Liver (tissue), 8 donors: ENCODE measurements at regions not wholly inside any gene's neighbourhood (a gene's known extent, or its start where the extent isn't known, plus 50 kb on each side); places are given as distances from the start of the nearest gene placed in this dataset.

Experiments used
- DNase-seq: peaks from one replicate; pipeline ENCODE4 v3.0.0-alpha.2; 2017; ENCODE audit warnings: low spot score
- H3K27ac ChIP-seq, 2 donors: one replicate each; pipeline ENCODE4 v1.7.0; 2013; ENCODE audit warnings: inconsistent platforms in 2 of 2, low read length in 2 of 2, control low read depth in 1 of 2, low read depth in 1 of 2, mild to moderate bottlenecking in 1 of 2
- H3K27me3 ChIP-seq, 4 donors: one replicate each; pipeline versions ENCODE4 v1.6.1 to v1.7.0; 2013; ENCODE audit warnings: low read length in 3 of 4, inconsistent platforms in 1 of 4, mild to moderate bottlenecking in 1 of 4, moderate library complexity in 1 of 4; ENCODE audit not compliant: control insufficient read depth in 4 of 4, insufficient read depth in 4 of 4
- H3K36me3 ChIP-seq, 4 donors: one replicate each; pipeline versions ENCODE4 v1.6.1 to v1.7.0; 2013; ENCODE audit warnings: low read length in 3 of 4, mild to moderate bottlenecking in 3 of 4, low read depth in 1 of 4, moderate library complexity in 1 of 4; ENCODE audit not compliant: control insufficient read depth in 4 of 4, insufficient read depth in 3 of 4
- H3K4me1 ChIP-seq, 4 donors: one replicate each; pipeline versions ENCODE4 v1.6.1 to v1.7.0; 2013; ENCODE audit warnings: low read length in 3 of 4, mild to moderate bottlenecking in 3 of 4, moderate library complexity in 1 of 4; ENCODE audit not compliant: control insufficient read depth in 4 of 4, insufficient read depth in 4 of 4
- H3K4me3 ChIP-seq, 3 donors: one replicate each; pipeline versions ENCODE4 v1.6.1 to v1.7.0; 2013; ENCODE audit warnings: low read length in 3 of 3, control low read depth in 1 of 3, low read depth in 1 of 3, mild to moderate bottlenecking in 1 of 3
- H3K9ac ChIP-seq, 2 donors: one replicate each; pipeline ENCODE4 v1.7.0; 2013; ENCODE audit warnings: low read length in 2 of 2, mild to moderate bottlenecking in 2 of 2, moderate library complexity in 2 of 2, control low read depth in 1 of 2, low read depth in 1 of 2
- H3K9me3 ChIP-seq, 4 donors: one replicate each; pipeline versions ENCODE4 v1.6.1 to v1.7.0; 2013; ENCODE audit warnings: low read length in 3 of 4; ENCODE audit not compliant: control insufficient read depth in 4 of 4
- ATF3 ChIP-seq: IDR thresholded peaks from 2 replicates; pipeline ENCODE4 v1.6.1; 2016; ENCODE audit warnings: antibody characterized with exemption
- CTCF ChIP-seq: fragments of 150-350 bp; IDR thresholded peaks from 2 replicates; pipeline ENCODE4 v1.5.1; 2017; ENCODE audit warnings: improper control_type of control experiment, low read depth, low read length; ENCODE audit not compliant: missing input control
- EGR1 ChIP-seq, 2 donors: IDR thresholded peaks; 2 replicates each; pipeline ENCODE4 v1.6.1; 2016 to 2018; ENCODE audit warnings: antibody characterized with exemption in 2 of 2, low read depth in 2 of 2
- FOXA1 ChIP-seq: IDR thresholded peaks from 2 replicates; pipeline ENCODE4 v1.6.1; 2016; ENCODE audit warnings: antibody characterized with exemption
- FOXA2 ChIP-seq: IDR thresholded peaks from 2 replicates; pipeline ENCODE4 v1.6.1; 2016; ENCODE audit warnings: antibody characterized with exemption
- GABPA ChIP-seq, 2 donors: IDR thresholded peaks in 1 of 2; conservative IDR thresholded peaks in 1 of 2; 2 replicates each; pipeline ENCODE4 v1.6.1; 2016; ENCODE audit warnings: antibody characterized with exemption in 2 of 2, mild to moderate bottlenecking in 1 of 2, moderate library complexity in 1 of 2
- HNF4A ChIP-seq, 2 donors: conservative IDR thresholded peaks; 2 replicates each; pipeline ENCODE4 v1.6.1; 2016; ENCODE audit warnings: antibody characterized with exemption in 2 of 2, mild to moderate bottlenecking in 2 of 2
- HNF4G ChIP-seq: IDR thresholded peaks from 2 replicates; pipeline ENCODE4 v1.6.1; 2016; ENCODE audit warnings: antibody characterized with exemption
- JUND ChIP-seq, 2 donors: IDR thresholded peaks; 2 replicates each; pipeline ENCODE4 v1.6.1; 2016; ENCODE audit warnings: antibody characterized with exemption in 2 of 2
- MAX ChIP-seq: IDR thresholded peaks from 2 replicates; pipeline ENCODE4 v1.6.1; 2016; ENCODE audit warnings: antibody characterized with exemption
- NR2F2 ChIP-seq: IDR thresholded peaks from 2 replicates; pipeline ENCODE4 v1.6.1; 2016; ENCODE audit warnings: antibody characterized with exemption
- RAD21 ChIP-seq, 2 donors: IDR thresholded peaks; 2 replicates each; pipeline ENCODE4 v1.6.1; 2016; ENCODE audit warnings: antibody characterized with exemption in 2 of 2, mild to moderate bottlenecking in 2 of 2
- REST ChIP-seq: IDR thresholded peaks from 2 replicates; pipeline ENCODE4 v1.6.1; 2016; ENCODE audit warnings: antibody characterized with exemption, mild to moderate bottlenecking
- RXRA ChIP-seq, 2 donors: IDR thresholded peaks; 2 replicates each; pipeline ENCODE4 v1.6.1; 2017 to 2018; ENCODE audit warnings: antibody characterized with exemption in 2 of 2, mild to moderate bottlenecking in 1 of 2
- SP1 ChIP-seq: IDR thresholded peaks from 2 replicates; pipeline ENCODE4 v1.6.1; 2018; ENCODE audit warnings: antibody characterized with exemption, mild to moderate bottlenecking
- TAF1 ChIP-seq: conservative IDR thresholded peaks from 2 replicates; pipeline ENCODE4 v1.6.1; 2016; ENCODE audit warnings: antibody characterized with exemption, mild to moderate bottlenecking
- YY1 ChIP-seq: IDR thresholded peaks from 2 replicates; pipeline ENCODE4 v1.6.1; 2016; ENCODE audit warnings: antibody characterized with exemption, mild to moderate bottlenecking
- ZBTB33 ChIP-seq: IDR thresholded peaks from 2 replicates; pipeline ENCODE4 v1.6.1; 2016; ENCODE audit warnings: antibody characterized with exemption
- whole genome bisulfite sequencing: extraction: QIAGEN DNeasy Blood & Tissue Kit; methylation state at CpG from one replicate; pipeline ENCODE4 v1.1.7; 2013; 5-methylcytosine and 5-hydroxymethylcytosine counted together
- donor health status: healthy.
- donor health status: healthy.
- donor health status: healthy.
- donor health status: healthy.
- donor health status: healthy.

- H3K4me1 ChIP-seq, result no peaks in the 10 kb centered on the region
- no peaks in the 10 kb centered on the region for H3K36me3 ChIP-seq
- 76% methylated on average over 20 of the region's 20 CpGs for WGBS
- H3K9me3 ChIP-seq, result no peaks in the 10 kb centered on the region
- no peak overlapping the region for H3K9ac ChIP-seq
- DNase-seq, result no peak
- H3K27ac ChIP-seq, result no peak overlapping the region
- no peaks in the 10 kb centered on the region for H3K27me3 ChIP-seq
- H3K4me3 ChIP-seq, result no peak overlapping the region
- TF ChIP-seq GABPA (IDR thresholded peaks at IDR 0.05 in 1 of 2, conservative IDR thresholded peaks at IDR 0.05 in 1 of 2), result no peak
- TF ChIP-seq TAF1, result no peak
- no peak for TF ChIP-seq CTCF
Observed at GRCh38 chr7:1341361-1342089, 108.9 kb downstream of the UNCX start.

- 80% methylated on average over 12 of the region's 12 CpGs for WGBS
- no peaks in the 10 kb centered on the region for H3K36me3 ChIP-seq
- no peaks in the 10 kb centered on the region for H3K9me3 ChIP-seq
- H3K9ac ChIP-seq, result no peak overlapping the region
- H3K4me3 ChIP-seq, result no peak overlapping the region
- H3K27ac ChIP-seq, result no peak overlapping the region
- TF ChIP-seq REST (no peak), ATF3 (no peak), RAD21 (IDR thresholded peaks at IDR 0.05) (no peak), FOXA1 (no peak), ZBTB33 (no peak), FOXA2 (no peak), RXRA (IDR thresholded peaks at IDR 0.05) (no peak), NR2F2 (no peak), JUND (IDR thresholded peaks at IDR 0.05) (no peak), SP1 (no peak), CTCF (no peak), EGR1 (IDR thresholded peaks at IDR 0.05; ENCODE audit: low read depth in 2 of 2) (no peak), HNF4A (conservative IDR thresholded peaks at IDR 0.05) (no peak), YY1 (no peak), GABPA (IDR thresholded peaks at IDR 0.05 in 1 of 2, conservative IDR thresholded peaks at IDR 0.05 in 1 of 2) (no peak), TAF1 (no peak), HNF4G (no peak), MAX (no peak)
- DNase-seq, result no peak
- H3K27me3 ChIP-seq, result no peaks in the 10 kb centered on the region
- H3K4me1 ChIP-seq, result no peaks in the 10 kb centered on the region
Observed at GRCh38 chr7:1342090-1342640, 109.5 kb downstream of the UNCX start.
